ENCODE measurements at regions not wholly inside any gene's neighbourhood (a gene's known extent, or its start where the extent isn't known, plus 50 kb on each side); places are given as distances from the start of the nearest gene placed in this dataset.

DNA sequence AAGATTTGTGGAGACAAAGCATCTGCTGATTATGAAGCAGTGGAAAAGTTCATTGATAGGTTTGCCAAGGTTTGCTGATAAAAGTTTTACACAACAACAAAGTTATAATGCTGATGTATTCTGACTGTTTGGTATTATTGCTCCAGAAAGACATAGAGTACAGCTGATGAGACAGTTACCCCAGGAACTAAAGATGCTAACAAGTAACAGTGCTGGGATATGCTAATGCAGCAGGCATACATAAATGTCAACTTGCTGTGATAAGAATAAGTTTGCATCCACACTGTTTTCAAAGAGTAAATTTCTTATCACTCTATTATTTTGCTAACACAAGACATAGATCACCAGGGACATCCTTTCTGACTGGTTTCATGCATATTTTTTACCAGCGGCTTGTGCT is 1221.3 kb upstream of the CELF4 start:
- no peak for TF ChIP-seq CTCF (IDR thresholded peaks at IDR 0.05; ENCODE audit: low read depth, low read length, poor library complexity, severe bottlenecking)
- no peak for TF ChIP-seq EZH2phosphoT487 (IDR thresholded peaks at IDR 0.05; ENCODE audit: borderline replicate concordance, low read length)

Measured in DOHH2 (cell line).